IPS DF 19.7 (cell line): ENCODE measurements at regions not wholly inside any gene's neighbourhood (a gene's known extent, or its start where the extent isn't known, plus 50 kb on each side); places are given as distances from the start of the nearest gene placed in this dataset.
A peak's percentile ranks its signal among the peaks of the same experiment; 100 is the strongest.

Experiments
- DNase-seq: peaks from one replicate; pipeline ENCODE4 v3.0.0-alpha.2; 2013; ENCODE audit warnings: low read depth, low spot score

- DNase-seq = no peak
Measured at GRCh38 chr14:35456261-35456660, 51.7 kb upstream of the NFKBIA start.

- DNase-seq = no peak
Measured at GRCh38 chr14:35458442-35458841, 53.9 kb upstream of the NFKBIA start.

- DNase-seq = no peak
Measured at GRCh38 chr14:35459776-35460175, 55.2 kb upstream of the NFKBIA start.

- DNase-seq = peak; percentile 12
Measured at GRCh38 chr14:35470755-35471154, 63.2 kb upstream of the INSM2 start.

- DNase-seq = no peak
Measured at GRCh38 chr14:35471803-35472202, 62.2 kb upstream of the INSM2 start.

GRCh38 chr14:35474323-35474722, 59.6 kb upstream of the INSM2 start:
- no peak for DNase-seq

- DNase-seq = no peak
Measured at GRCh38 chr14:35480119-35480769, 53.7 kb upstream of the INSM2 start.

GRCh38 chr14:35482994-35483515, 50.9 kb upstream of the INSM2 start:
- DNase-seq = no peak
